ENCODE measurements at regions not wholly inside any gene's neighbourhood (a gene's known extent, or its start where the extent isn't known, plus 50 kb on each side); places are given as distances from the start of the nearest gene placed in this dataset.
"Not testable (repeated sequence)": the region's sequence is repeated elsewhere in the genome, so short reads cannot be mapped to it uniquely, and the experiment has no call there.

GRCh38 chr6:40874495-40874894, 164.5 kb downstream of the UNC5CL start:
- Histone ChIP-seq H3K9ac (ENCODE audit: low read length) (no peak overlapping the region), H4K20me1 (ENCODE audit: insufficient read depth) (no peaks in the 10 kb centered on the region), H3K27me3 (ENCODE audit: insufficient read depth, low read length) (peaks cover 37% of the 10 kb centered on the region; the same call in 1 of the 2 replicates), H3K4me3 (replicated peaks in 1 of 2; ENCODE audit: low read depth in 1 of 2, low read length in 2 of 2) (no peak overlapping the region), H2AFZ (ENCODE audit: low read depth, low read length, poor library complexity, severe bottlenecking) (no peak overlapping the region), H3K9me3 (ENCODE audit: control insufficient read depth in 1 of 2, insufficient read depth in 1 of 2, low read depth in 1 of 2, low read length in 2 of 2) (no peaks in the 10 kb centered on the region), H3K36me3 (ENCODE audit: control insufficient read depth in 1 of 2, insufficient read depth in 2 of 2, low read length in 2 of 2) (no peaks in the 10 kb centered on the region), H3K4me1 (ENCODE audit: control insufficient read depth in 1 of 2, insufficient read depth in 2 of 2, low read length in 2 of 2) (peaks cover 0 to 6% of the 10 kb centered on the region in 2 experiments; a peak in 1 of 4 replicates), H3K4me2 (ENCODE audit: low read length) (no peak overlapping the region), H3K9me2 (ENCODE audit: insufficient read depth) (no peaks in the 10 kb centered on the region), H3K79me2 (ENCODE audit: insufficient read depth, low read length) (no peaks in the 10 kb centered on the region), H3K27ac (ENCODE audit: low read depth, low read length) (no peak overlapping the region)
- DNase-seq (ENCODE audit: low read depth, low spot score), result no peak
- RAD21 ChIA-PET (ENCODE audit: low non-redundant PET in 1 of 2, low total read pairs in 2 of 2, uncharacterized antibody in 2 of 2, unreplicated experiment in 2 of 2), result no interaction called here
- CTCF ChIA-PET, result no interaction called here
- POLR2A ChIA-PET, result no interaction called here
- TF ChIP-seq CTCF (IDR thresholded peaks at IDR 0.05 in 2 of 3, conservative IDR thresholded peaks at IDR 0.05 in 1 of 3; ENCODE audit: borderline replicate concordance in 1 of 3, insufficient read depth in 1 of 3, low read depth in 2 of 3, low read length in 2 of 3), result peak; percentile 10 to 36 (median 27); a peak in 4 of 6 replicates
- no peak for TF ChIP-seq SRF (IDR thresholded peaks at IDR 0.05; ENCODE audit: low read depth)
- peak; percentile 49 for TF ChIP-seq RAD21 (IDR thresholded peaks at IDR 0.05; ENCODE audit: low read depth)
- peak; percentile 94 for ATAC-seq
- BruUV-seq (replicated peaks), result no TSS peak
- intact Hi-C loops (cut with micrococcal nuclease), result no loop called here

GRCh38 chr6:40871424-40871823, 167.6 kb downstream of the UNC5CL start:
- no peak for ATAC-seq

GRCh38 chr6:40868089-40868865, 170.7 kb downstream of the UNC5CL start:
- POLR2A ChIA-PET; CTCF ChIA-PET; H3K4me3 ChIP-seq (replicated peaks in 1 of 2; ENCODE audit: low read depth in 1 of 2, low read length in 2 of 2); H3K79me2 ChIP-seq (ENCODE audit: insufficient read depth, low read length); intact Hi-C loops (cut with micrococcal nuclease); H3K36me3 ChIP-seq (ENCODE audit: control insufficient read depth in 1 of 2, insufficient read depth in 2 of 2, low read length in 2 of 2); H3K9me3 ChIP-seq (ENCODE audit: control insufficient read depth in 1 of 2, insufficient read depth in 1 of 2, low read depth in 1 of 2, low read length in 2 of 2); RAD21 ChIA-PET (ENCODE audit: low non-redundant PET in 1 of 2, low total read pairs in 2 of 2, uncharacterized antibody in 2 of 2, unreplicated experiment in 2 of 2); DNase-seq (ENCODE audit: low read depth, low spot score); H3K4me1 ChIP-seq (ENCODE audit: control insufficient read depth in 1 of 2, insufficient read depth in 2 of 2, low read length in 2 of 2); H3K4me2 ChIP-seq (ENCODE audit: low read length); H3K27me3 ChIP-seq (ENCODE audit: insufficient read depth, low read length); ATAC-seq; H3K9me2 ChIP-seq (ENCODE audit: insufficient read depth); H4K20me1 ChIP-seq (ENCODE audit: insufficient read depth); H3K27ac ChIP-seq (ENCODE audit: low read depth, low read length); BruUV-seq (replicated peaks); H2AFZ ChIP-seq (ENCODE audit: low read depth, low read length, poor library complexity, severe bottlenecking); H3K9ac ChIP-seq (ENCODE audit: low read length): not testable (repeated sequence)

More at GRCh38 chr6:40871424-40871823, 167.6 kb downstream of the UNC5CL start:
- H3K9ac ChIP-seq (ENCODE audit: low read length), result no peak overlapping the region
- ChIA-PET POLR2A (no interaction called here), CTCF (no interaction called here), RAD21 (ENCODE audit: low non-redundant PET in 1 of 2, low total read pairs in 2 of 2, uncharacterized antibody in 2 of 2, unreplicated experiment in 2 of 2) (no interaction called here)
- no peaks in the 10 kb centered on the region for H3K36me3 ChIP-seq (ENCODE audit: control insufficient read depth in 1 of 2, insufficient read depth in 2 of 2, low read length in 2 of 2)
- H3K4me2 ChIP-seq (ENCODE audit: low read length), result no peak overlapping the region
- TF ChIP-seq ZBTB33 (IDR thresholded peaks at IDR 0.05; ENCODE audit: extremely low read depth, insufficient replicate concordance, low read length), result no peak
- no peaks in the 10 kb centered on the region for H3K9me2 ChIP-seq (ENCODE audit: insufficient read depth)
- no peaks in the 10 kb centered on the region for H3K79me2 ChIP-seq (ENCODE audit: insufficient read depth, low read length)
- intact Hi-C loops (cut with micrococcal nuclease), result no loop called here
- no peak overlapping the region for H3K27ac ChIP-seq (ENCODE audit: low read depth, low read length)
- no peaks in the 10 kb centered on the region for H4K20me1 ChIP-seq (ENCODE audit: insufficient read depth)
- BruUV-seq (replicated peaks), result no TSS peak
- no peaks in the 10 kb centered on the region for H3K4me1 ChIP-seq (ENCODE audit: control insufficient read depth in 1 of 2, insufficient read depth in 2 of 2, low read length in 2 of 2)
- DNase-seq (ENCODE audit: low read depth, low spot score), result no peak
- peaks cover 29% of the 10 kb centered on the region; the same call in 1 of the 2 replicates for H3K27me3 ChIP-seq (ENCODE audit: insufficient read depth, low read length)
- H3K4me3 ChIP-seq (replicated peaks in 1 of 2; ENCODE audit: low read depth in 1 of 2, low read length in 2 of 2), result no peak overlapping the region
- no peak overlapping the region for H2AFZ ChIP-seq (ENCODE audit: low read depth, low read length, poor library complexity, severe bottlenecking)
- H3K9me3 ChIP-seq (ENCODE audit: control insufficient read depth in 1 of 2, insufficient read depth in 1 of 2, low read depth in 1 of 2, low read length in 2 of 2), result no peaks in the 10 kb centered on the region

Measured in HCT116 (cell line).